ENCODE measurements at regions not wholly inside any gene's neighbourhood (a gene's known extent, or its start where the extent isn't known, plus 50 kb on each side); places are given as distances from the start of the nearest gene placed in this dataset.

DNA sequence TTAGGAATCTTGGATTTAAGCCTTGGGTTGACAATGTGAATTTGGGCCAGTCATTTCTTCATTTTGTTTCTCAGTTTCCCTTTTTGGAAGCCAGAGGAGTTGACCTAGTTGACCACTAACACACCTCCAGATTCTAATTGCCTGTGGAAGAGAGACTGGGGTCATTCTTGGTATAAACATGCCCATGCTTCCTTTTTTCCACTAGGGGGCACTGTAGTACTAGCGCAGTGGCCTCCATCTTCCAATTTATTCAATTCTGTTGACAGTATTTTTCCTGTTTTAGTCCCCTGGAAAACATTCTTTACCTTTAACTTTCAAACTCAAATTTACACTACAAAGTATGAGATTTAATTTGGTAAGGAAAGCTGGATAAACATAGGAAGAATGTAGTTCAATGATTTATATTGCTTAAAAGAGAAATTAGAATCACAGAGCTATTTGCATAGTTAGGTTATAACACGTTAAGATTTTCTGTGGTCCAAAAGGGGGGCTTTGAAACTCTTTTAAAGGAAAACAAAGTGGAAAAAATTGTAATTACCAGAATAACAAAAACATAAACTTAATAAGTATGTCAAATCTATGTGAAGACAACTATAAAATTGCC, 57.5 kb upstream of the AGPS start (continued):
- TF ChIP-seq, protein P1, sequence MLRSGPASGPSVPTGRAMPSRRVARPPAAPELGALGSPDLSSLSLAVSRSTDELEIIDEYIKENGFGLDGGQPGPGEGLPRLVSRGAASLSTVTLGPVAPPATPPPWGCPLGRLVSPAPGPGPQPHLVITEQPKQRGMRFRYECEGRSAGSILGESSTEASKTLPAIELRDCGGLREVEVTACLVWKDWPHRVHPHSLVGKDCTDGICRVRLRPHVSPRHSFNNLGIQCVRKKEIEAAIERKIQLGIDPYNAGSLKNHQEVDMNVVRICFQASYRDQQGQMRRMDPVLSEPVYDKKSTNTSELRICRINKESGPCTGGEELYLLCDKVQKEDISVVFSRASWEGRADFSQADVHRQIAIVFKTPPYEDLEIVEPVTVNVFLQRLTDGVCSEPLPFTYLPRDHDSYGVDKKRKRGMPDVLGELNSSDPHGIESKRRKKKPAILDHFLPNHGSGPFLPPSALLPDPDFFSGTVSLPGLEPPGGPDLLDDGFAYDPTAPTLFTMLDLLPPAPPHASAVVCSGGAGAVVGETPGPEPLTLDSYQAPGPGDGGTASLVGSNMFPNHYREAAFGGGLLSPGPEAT (IDR thresholded peaks at IDR 0.05; ENCODE audit: low read depth): 0 out of 2 replicates have a peak, but pooled peaks have one; percentile 15
- TF ChIP-seq RAD21 (IDR thresholded peaks at IDR 0.05; ENCODE audit: insufficient read depth, low read depth, low read length): peak; percentile 98
- TF ChIP-seq DPF2 (IDR thresholded peaks at IDR 0.05): no peak
- no peak for TF ChIP-seq ASH2L (IDR thresholded peaks at IDR 0.05; ENCODE audit: borderline replicate concordance, low read depth)
- no peak for TF ChIP-seq MEF2A (IDR thresholded peaks at IDR 0.05; ENCODE audit: insufficient read depth, low read depth, low read length)
- no peak for TF ChIP-seq CREB1 (IDR thresholded peaks at IDR 0.05; ENCODE audit: low read depth)
- no peak for TF ChIP-seq BRCA1 (IDR thresholded peaks at IDR 0.05; ENCODE audit: low read depth, low read length)
- TF ChIP-seq MLLT1 (IDR thresholded peaks at IDR 0.05): no peak
- no peak for TF ChIP-seq ZBED1 (IDR thresholded peaks at IDR 0.05; ENCODE audit: borderline replicate concordance)
- no peak for TF ChIP-seq NFIC (IDR thresholded peaks at IDR 0.05; ENCODE audit: low read depth, low read length)
- TF ChIP-seq YBX1 (IDR thresholded peaks at IDR 0.05): no peak
- no peak for TF ChIP-seq CBFB (IDR thresholded peaks at IDR 0.05; ENCODE audit: low read depth)
- no peak for TF ChIP-seq SUPT20H (IDR thresholded peaks at IDR 0.05; ENCODE audit: borderline replicate concordance, control insufficient read depth, low read depth, low read length)
- TF ChIP-seq SUZ12 (IDR thresholded peaks at IDR 0.05; ENCODE audit: unreplicated experiment): no peak
- TF ChIP-seq JUND (IDR thresholded peaks at IDR 0.05; ENCODE audit: low read depth, low read length): no peak
- TF ChIP-seq WRNIP1 (IDR thresholded peaks at IDR 0.05; ENCODE audit: borderline replicate concordance, low read depth, low read length): no peak
- TF ChIP-seq ATF2 (IDR thresholded peaks at IDR 0.05; ENCODE audit: low read length): no peak
- TF ChIP-seq NFYB (IDR thresholded peaks at IDR 0.05; ENCODE audit: insufficient read depth, low read depth, low read length): no peak
- TF ChIP-seq PBX3 (IDR thresholded peaks at IDR 0.05; ENCODE audit: insufficient replicate concordance, low read depth, low read length): no peak
- no peak for TF ChIP-seq SRF (IDR thresholded peaks at IDR 0.05; ENCODE audit: low read depth in 2 of 2, low read length in 2 of 2)
- TF ChIP-seq, protein P2, sequence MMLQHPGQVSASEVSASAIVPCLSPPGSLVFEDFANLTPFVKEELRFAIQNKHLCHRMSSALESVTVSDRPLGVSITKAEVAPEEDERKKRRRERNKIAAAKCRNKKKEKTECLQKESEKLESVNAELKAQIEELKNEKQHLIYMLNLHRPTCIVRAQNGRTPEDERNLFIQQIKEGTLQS (IDR thresholded peaks at IDR 0.05; ENCODE audit: borderline replicate concordance, extremely low read depth, low read depth, low read length): no peak
- TF ChIP-seq BMI1 (IDR thresholded peaks at IDR 0.05; ENCODE audit: borderline replicate concordance): no peak
- TF ChIP-seq BCL3 (IDR thresholded peaks at IDR 0.05; ENCODE audit: borderline replicate concordance, insufficient read depth, low read depth, low read length, poor library complexity, severe bottlenecking): no peak
- TF ChIP-seq ZNF622 (IDR thresholded peaks at IDR 0.05): no peak
